HUES48 (cell line): ENCODE measurements at regions not wholly inside any gene's neighbourhood (a gene's known extent, or its start where the extent isn't known, plus 50 kb on each side); places are given as distances from the start of the nearest gene placed in this dataset.

Source experiments
- H3K27ac ChIP-seq: one replicate; pipeline ENCODE4 v1.7.0; 2013; ENCODE audit warnings: low read depth, low read length, inconsistent platforms
- H3K27me3 ChIP-seq: 2 replicates; pipeline ENCODE4 v1.6.1; 2013; ENCODE audit warnings: mild to moderate bottlenecking, low read length; ENCODE audit not compliant: control insufficient read depth, insufficient read depth
- H3K36me3 ChIP-seq: 2 replicates; pipeline ENCODE4 v1.6.1; 2013; ENCODE audit warnings: low read length; ENCODE audit not compliant: control insufficient read depth, insufficient read depth
- H3K4me1 ChIP-seq: 2 replicates; pipeline ENCODE4 v1.6.1; 2013; ENCODE audit warnings: mild to moderate bottlenecking, low read length; ENCODE audit not compliant: control insufficient read depth, insufficient read depth
- H3K4me3 ChIP-seq: 2 replicates; pipeline ENCODE4 v1.5.1; 2013; ENCODE audit warnings: mild to moderate bottlenecking, low read depth, low read length
- H3K9ac ChIP-seq: 2 replicates; pipeline ENCODE4 v1.6.1; 2013; ENCODE audit warnings: mild to moderate bottlenecking, low read depth, low read length, moderate library complexity
- H3K9me3 ChIP-seq: 2 replicates; pipeline ENCODE4 v1.6.1; 2013; ENCODE audit warnings: low read length; ENCODE audit not compliant: control insufficient read depth, insufficient read depth

DNA sequence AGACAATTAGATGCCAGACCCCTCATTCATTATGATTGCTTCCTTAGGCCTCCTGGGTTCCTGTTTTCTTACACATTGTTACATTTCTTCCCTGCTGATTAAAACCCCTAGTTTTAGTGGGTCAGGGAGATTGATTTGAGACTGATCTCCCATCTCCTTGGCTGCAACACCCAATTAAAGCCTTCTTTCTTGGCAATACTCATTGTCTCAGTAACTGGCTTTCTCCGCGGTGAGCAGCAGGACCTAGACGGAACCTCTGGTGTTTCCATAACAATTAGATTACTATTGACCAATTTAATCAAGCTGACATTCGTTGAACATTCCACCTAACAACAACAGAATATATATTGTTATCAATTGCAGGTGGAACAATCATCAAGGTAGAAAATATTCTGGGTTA lies 1676.4 kb upstream of the SLC39A10 start:
- H3K36me3 ChIP-seq: no peaks in the 10 kb centered on the region
- no peak overlapping the region for H3K4me3 ChIP-seq
- H3K9me3 ChIP-seq: peaks cover 4% of the 10 kb centered on the region; the same call in 1 of the 2 replicates
- H3K27ac ChIP-seq: no peak overlapping the region
- no peaks in the 10 kb centered on the region for H3K27me3 ChIP-seq
- H3K4me1 ChIP-seq: 0 out of 2 replicates have a peak, but pooled peaks cover 5% of the 10 kb centered on the region
- no peak overlapping the region for H3K9ac ChIP-seq

DNA sequence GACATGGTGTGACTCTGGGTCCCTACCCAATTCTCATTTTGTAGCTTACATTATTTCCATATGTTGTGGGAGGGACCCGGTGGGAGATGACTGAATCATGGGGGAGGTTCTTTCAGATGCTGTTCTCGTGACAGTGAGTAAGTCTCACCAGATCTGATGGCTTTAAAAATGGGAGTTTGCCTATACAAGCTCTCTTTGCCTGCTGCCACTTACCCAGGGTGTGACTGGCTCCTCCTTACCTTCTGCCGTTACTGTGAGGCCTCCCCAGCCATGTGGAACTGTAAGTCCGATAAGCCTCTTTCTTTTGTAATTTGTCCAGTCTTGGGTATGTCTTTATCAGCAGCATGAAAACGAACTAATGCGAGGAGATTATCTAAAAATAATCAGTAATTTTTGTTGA lies 1683.2 kb upstream of the SLC39A10 start:
- no peak overlapping the region for H3K27ac ChIP-seq
- H3K27me3 ChIP-seq: no peaks in the 10 kb centered on the region
- no peak overlapping the region for H3K4me3 ChIP-seq
- H3K36me3 ChIP-seq: no peaks in the 10 kb centered on the region
- H3K4me1 ChIP-seq: no peaks in the 10 kb centered on the region
- H3K9me3 ChIP-seq: peaks cover 4% of the 10 kb centered on the region; the same call in 1 of the 2 replicates
- H3K9ac ChIP-seq: no peak overlapping the region

DNA sequence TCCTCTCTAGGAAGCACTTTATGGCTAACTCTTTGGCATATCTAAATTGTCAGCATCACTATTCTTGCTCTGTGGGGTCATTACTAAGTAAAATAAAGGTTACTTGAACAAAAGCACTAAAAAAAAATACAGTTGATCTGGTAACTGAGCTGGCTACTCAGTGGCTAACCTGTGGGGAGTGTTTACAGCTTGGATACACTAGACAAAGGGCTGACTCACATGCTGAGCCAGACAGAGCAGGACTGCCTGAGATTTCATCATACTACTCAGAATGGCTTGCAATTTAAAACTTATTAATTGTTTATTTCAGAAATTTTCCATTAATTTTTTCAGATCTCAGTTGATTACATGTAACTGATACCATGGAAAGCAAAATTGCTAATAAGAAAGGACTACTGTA lies 1690.4 kb upstream of the SLC39A10 start:
- peak overlapping the region; percentile 66 for H3K27ac ChIP-seq
- no peaks in the 10 kb centered on the region for H3K9me3 ChIP-seq
- H3K4me3 ChIP-seq: no peak overlapping the region
- H3K27me3 ChIP-seq: no peaks in the 10 kb centered on the region
- no peaks in the 10 kb centered on the region for H3K36me3 ChIP-seq
- H3K9ac ChIP-seq: peak overlapping the region; percentile 48; the same call in 1 of the 2 replicates
- H3K4me1 ChIP-seq: peaks cover 21% of the 10 kb centered on the region

DNA sequence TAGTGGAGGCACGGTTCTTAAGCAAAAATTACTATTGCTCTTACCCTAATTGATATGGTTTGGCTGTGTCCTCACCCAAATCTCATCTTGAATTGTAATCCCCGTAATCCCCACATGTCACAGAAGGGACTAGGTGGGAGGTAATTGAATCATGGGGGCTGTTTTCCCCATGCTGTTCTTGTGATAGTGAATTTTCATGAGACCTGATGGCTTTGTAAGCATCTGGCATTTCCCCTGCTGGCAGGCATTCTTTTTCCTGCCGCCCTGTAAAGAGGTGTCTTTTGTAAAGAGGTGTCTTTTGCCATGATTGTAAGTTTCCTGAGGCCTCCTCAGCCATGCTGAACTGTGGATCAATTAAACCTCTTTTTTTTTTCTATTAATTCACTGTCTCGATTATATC lies 1691.8 kb upstream of the SLC39A10 start:
- H3K36me3 ChIP-seq: no peaks in the 10 kb centered on the region
- H3K27ac ChIP-seq: peak overlapping the region; percentile 74
- H3K4me3 ChIP-seq: no peak overlapping the region

DNA sequence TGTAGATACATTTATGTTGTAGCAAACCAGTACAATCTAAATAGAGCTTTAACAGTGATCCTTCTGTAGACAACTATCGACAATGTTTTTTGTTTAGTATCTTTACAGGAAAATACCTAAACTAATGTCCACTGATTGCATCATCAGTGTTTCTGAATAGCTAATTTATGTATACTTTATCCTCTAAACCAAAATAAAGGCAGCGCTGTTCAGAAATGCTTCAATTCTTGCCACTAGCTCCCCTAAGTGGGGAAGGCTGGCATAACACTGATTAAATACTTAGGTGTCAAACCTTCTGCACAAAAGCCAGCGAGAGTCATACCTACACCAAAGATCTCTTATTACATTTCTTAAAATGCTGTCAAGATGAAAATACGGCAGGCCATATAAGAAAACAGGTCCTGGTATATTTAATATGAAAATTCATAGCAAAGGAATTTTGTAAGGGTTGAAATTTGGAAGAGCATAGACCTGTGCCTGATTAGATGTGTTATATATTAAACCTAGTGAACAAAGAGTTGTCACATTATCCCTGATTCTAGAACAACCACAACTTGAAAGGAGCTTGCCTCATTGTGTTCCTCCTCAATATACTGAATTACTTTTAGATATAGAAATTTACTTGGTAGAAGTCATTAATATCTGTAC lies 1693.4 kb upstream of the SLC39A10 start:
- Histone ChIP-seq H3K36me3 (no peaks in the 10 kb centered on the region), H3K9me3 (no peaks in the 10 kb centered on the region), H3K4me1 (peaks cover 21% of the 10 kb centered on the region), H3K4me3 (no peak overlapping the region), H3K27ac (no peak overlapping the region), H3K27me3 (no peaks in the 10 kb centered on the region), H3K9ac (no peak overlapping the region)

More for the DNA sequence above, 1691.8 kb upstream of the SLC39A10 start:
- Histone ChIP-seq H3K27me3 (no peaks in the 10 kb centered on the region), H3K9me3 (no peaks in the 10 kb centered on the region), H3K9ac (no peak overlapping the region), H3K4me1 (peaks cover 21% of the 10 kb centered on the region)

DNA sequence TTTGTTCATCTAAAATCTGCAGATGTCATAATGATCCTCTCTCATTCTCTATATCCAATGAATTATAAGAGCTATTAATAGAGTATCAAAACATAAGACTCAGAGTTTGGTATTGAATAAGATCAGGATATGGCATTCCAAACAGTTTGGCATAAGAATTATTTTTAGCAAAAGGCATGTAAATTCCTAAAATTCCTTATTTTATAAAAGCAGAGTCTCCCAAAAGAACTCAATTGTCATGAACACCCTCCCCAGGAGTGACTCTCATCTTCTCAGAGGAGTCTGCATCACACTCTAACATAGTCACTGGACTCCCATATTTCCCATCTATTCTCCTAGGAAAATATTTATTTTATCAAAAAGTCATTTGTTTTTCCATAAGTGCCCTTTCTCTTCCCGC lies 1710.2 kb upstream of the SLC39A10 start:
- Histone ChIP-seq H3K9me3 (no peaks in the 10 kb centered on the region), H3K4me1 (peaks cover 13% of the 10 kb centered on the region), H3K4me3 (no peak overlapping the region), H3K36me3 (no peaks in the 10 kb centered on the region), H3K27me3 (no peaks in the 10 kb centered on the region), H3K27ac (no peak overlapping the region), H3K9ac (no peak overlapping the region)

DNA sequence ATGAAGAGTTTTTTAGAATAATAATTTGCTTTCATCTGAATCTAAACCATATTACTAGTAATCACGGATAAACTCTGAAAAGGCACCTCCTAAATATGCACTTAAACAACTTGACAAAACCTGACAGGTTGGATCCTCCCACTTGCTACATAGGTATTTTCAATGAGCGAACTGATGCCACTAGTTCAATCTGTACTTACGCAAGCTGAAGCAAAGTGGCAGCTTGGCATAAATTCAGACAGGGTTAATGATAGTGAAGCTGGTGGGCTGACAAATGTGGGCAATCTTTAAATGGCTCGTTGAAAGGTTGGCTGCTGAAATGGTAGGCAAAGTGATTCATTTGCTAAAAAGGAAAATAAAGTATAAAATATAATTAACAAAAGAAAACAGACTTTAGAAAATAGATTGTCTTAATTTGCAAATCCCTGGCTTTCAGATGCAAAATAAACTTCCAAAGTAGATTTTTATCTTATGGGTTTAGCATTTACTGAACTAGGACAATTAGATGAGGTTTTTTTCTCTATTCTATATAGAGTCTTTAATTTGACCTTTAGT lies 1713.5 kb upstream of the SLC39A10 start:
- no peak overlapping the region for H3K4me3 ChIP-seq
- no peak overlapping the region for H3K27ac ChIP-seq
- peaks cover 13% of the 10 kb centered on the region for H3K4me1 ChIP-seq
- no peak overlapping the region for H3K9ac ChIP-seq
- no peaks in the 10 kb centered on the region for H3K27me3 ChIP-seq
- H3K36me3 ChIP-seq: no peaks in the 10 kb centered on the region
- no peaks in the 10 kb centered on the region for H3K9me3 ChIP-seq

DNA sequence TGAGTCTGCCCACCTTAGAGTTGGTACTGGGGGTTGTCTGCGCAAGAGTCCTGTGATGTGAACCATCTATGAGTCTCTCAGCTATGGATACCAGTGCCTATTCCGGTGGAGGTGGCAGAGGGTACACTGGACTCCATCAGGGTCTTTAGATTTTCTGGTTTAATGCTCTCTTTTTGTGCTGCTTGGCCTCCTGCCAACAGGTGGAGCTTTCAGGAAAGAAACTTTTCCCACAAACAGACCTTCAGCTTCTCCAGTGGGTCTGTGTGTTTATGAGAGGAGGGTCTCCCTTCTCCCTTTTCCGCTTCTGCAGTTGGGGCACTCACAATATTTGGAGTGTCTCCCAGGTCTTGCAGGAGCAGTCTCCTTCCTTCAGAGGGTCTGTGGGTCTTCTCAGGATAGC lies 1721.9 kb upstream of the SLC39A10 start:
- no peak overlapping the region for H3K27ac ChIP-seq
- H3K9me3 ChIP-seq: no peaks in the 10 kb centered on the region
- H3K27me3 ChIP-seq: no peaks in the 10 kb centered on the region
- H3K4me3 ChIP-seq: no peak overlapping the region
- H3K36me3 ChIP-seq: no peaks in the 10 kb centered on the region
- H3K9ac ChIP-seq: no peak overlapping the region
- no peaks in the 10 kb centered on the region for H3K4me1 ChIP-seq

DNA sequence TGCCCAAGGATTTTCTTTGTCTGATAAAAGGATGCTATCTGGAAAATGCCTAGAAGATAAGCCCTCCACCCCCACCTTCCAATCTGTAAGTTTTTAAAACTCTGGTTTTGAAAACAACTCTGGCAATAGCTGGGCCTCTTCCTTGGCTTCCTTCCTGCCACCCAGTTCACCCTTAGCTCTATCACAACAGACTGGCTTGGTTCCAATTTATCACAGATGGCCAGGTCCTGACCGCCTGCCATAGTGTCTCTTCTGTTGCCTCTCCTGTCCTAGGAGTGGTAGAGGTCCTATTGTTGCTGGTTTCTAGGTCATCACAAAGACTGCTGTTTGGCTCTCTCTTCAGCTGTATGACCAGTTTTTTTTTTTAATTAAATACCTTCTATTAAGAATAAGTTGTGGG lies 1727.9 kb upstream of the SLC39A10 start:
- Histone ChIP-seq H3K9me3 (no peaks in the 10 kb centered on the region), H3K4me1 (no peaks in the 10 kb centered on the region), H3K27ac (no peak overlapping the region), H3K4me3 (no peak overlapping the region), H3K36me3 (no peaks in the 10 kb centered on the region), H3K27me3 (no peaks in the 10 kb centered on the region), H3K9ac (no peak overlapping the region)

DNA sequence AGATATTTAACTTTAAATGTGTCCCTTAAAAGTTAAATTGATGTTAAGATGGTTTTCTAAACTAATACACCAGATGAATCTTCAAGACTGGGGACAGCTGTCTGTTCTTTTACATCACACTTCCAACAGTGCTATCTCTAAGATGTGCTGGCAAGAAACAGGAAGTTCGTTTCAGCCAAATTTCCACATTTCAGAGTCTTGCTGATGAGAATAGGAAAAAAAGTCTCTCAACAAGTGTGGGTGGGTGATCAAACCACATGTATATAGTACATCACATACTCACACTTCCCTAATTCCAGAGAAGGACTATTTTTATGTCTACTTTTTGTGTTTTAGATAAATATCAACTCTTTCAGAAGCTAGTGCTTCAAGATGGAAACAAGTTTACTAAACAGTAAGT lies 1712.8 kb upstream of the TMEFF2 start:
- Histone ChIP-seq H3K27me3 (no peaks in the 10 kb centered on the region), H3K27ac (no peak overlapping the region), H3K9ac (no peak overlapping the region), H3K9me3 (no peaks in the 10 kb centered on the region; the same call in 1 of the 2 replicates), H3K36me3 (no peaks in the 10 kb centered on the region), H3K4me1 (no peaks in the 10 kb centered on the region), H3K4me3 (no peak overlapping the region)

DNA sequence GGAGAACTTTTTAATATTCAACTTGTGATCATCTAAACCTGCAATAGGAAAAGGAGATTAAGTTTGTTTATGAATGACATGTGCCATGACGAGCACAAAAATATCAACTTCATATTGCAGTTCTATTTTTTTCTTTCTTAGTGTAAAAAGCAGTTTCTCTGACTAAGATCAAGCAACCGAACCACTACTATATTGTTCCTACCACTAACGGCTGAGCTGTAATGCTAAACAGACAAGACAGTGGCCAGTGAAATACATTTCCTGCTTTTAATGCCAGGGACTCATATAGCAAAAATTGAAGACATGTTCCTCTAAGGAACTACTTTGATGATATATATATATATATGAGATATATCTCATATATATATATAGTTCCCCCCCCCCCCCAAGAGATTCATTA lies 1705.6 kb upstream of the TMEFF2 start:
- no peaks in the 10 kb centered on the region for H3K27me3 ChIP-seq
- H3K4me3 ChIP-seq: no peak overlapping the region
- no peaks in the 10 kb centered on the region for H3K4me1 ChIP-seq
- no peak overlapping the region for H3K27ac ChIP-seq
- no peaks in the 10 kb centered on the region; the same call in 1 of the 2 replicates for H3K9me3 ChIP-seq
- H3K9ac ChIP-seq: no peak overlapping the region
- no peaks in the 10 kb centered on the region for H3K36me3 ChIP-seq
